Panc1 (cell line): ENCODE measurements at regions not wholly inside any gene's neighbourhood (a gene's known extent, or its start where the extent isn't known, plus 50 kb on each side); places are given as distances from the start of the nearest gene placed in this dataset.

Source experiments
- CTCF ChIP-seq: fragments of 450-650 bp; IDR thresholded peaks from 2 replicates; pipeline ENCODE4 v1.5.1; 2017; ENCODE audit warnings: mild to moderate bottlenecking
- POLR2AphosphoS5 ChIP-seq: IDR thresholded peaks from 2 replicates; pipeline ENCODE4 v1.6.1; 2012; ENCODE audit warnings: mild to moderate bottlenecking, low read depth, low read length, moderate library complexity
- SIN3A ChIP-seq: IDR thresholded peaks from 2 replicates; pipeline ENCODE4 v1.6.1; 2012; ENCODE audit warnings: low read depth, mild to moderate bottlenecking, low read length, moderate library complexity, borderline replicate concordance; ENCODE audit not compliant: insufficient read depth
- TCF7L2 ChIP-seq: IDR thresholded peaks from 2 replicates; pipeline ENCODE4 v1.6.1; 2011; ENCODE audit warnings: mild to moderate bottlenecking, low read depth, low read length, inconsistent platforms
- TF ChIP-seq, protein P1 (sequence below), 2 experiments: IDR thresholded peaks; 2 replicates each; pipeline ENCODE4 v1.6.1; 2011 to 2012; ENCODE audit warnings: low read depth in 2 of 2, control low read depth in 1 of 2, low read length in 1 of 2, mild to moderate bottlenecking in 1 of 2, moderate library complexity in 1 of 2; ENCODE audit not compliant: insufficient read depth in 1 of 2

DNA sequence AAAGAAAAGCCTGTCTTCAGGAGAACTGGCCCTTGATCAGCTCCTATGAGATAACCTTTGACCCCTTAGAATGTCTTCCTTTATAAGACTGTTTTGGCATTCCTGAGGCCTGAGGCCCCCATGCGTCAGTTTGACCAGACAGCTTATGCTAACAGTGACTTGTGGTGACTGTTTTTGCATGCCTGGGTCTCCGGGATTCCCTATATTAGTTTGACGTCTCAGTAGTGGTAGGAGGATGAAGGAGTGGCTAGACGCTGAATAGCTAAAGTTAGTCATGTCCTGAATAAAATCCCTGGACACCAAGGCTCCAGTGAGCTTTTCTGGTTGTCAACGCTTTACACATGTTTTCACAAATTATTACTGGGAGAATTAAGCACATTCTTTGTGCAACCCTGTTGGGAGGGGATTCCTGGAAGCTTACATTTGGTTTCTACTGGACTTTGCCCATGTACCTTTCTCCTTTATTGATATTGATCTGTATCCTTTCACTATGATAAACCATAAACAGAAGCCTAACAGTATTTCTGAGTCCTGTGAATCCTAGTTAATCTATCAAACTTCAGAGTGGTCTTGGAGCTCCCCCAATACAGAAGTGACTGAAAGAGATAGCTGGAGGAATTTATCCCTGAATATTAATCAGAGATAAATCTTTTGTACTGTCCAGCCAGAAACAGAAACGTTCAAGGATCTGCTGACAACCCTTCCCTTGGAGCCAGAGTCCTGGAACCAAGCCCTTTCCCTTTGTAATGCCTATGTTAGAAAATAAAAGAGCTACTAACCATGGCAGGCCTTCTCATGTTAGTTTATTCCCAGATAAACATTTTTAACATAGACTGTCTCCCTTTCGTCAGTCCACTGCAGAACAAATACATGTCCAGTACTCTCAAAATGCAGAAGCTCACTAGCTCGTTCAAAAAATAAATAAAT, 479.2 kb downstream of the RPS29 start:
- TF ChIP-seq CTCF (no peak), POLR2AphosphoS5 (no peak), SIN3A (no peak), TCF7L2 (no peak)
- TF ChIP-seq, protein P1, sequence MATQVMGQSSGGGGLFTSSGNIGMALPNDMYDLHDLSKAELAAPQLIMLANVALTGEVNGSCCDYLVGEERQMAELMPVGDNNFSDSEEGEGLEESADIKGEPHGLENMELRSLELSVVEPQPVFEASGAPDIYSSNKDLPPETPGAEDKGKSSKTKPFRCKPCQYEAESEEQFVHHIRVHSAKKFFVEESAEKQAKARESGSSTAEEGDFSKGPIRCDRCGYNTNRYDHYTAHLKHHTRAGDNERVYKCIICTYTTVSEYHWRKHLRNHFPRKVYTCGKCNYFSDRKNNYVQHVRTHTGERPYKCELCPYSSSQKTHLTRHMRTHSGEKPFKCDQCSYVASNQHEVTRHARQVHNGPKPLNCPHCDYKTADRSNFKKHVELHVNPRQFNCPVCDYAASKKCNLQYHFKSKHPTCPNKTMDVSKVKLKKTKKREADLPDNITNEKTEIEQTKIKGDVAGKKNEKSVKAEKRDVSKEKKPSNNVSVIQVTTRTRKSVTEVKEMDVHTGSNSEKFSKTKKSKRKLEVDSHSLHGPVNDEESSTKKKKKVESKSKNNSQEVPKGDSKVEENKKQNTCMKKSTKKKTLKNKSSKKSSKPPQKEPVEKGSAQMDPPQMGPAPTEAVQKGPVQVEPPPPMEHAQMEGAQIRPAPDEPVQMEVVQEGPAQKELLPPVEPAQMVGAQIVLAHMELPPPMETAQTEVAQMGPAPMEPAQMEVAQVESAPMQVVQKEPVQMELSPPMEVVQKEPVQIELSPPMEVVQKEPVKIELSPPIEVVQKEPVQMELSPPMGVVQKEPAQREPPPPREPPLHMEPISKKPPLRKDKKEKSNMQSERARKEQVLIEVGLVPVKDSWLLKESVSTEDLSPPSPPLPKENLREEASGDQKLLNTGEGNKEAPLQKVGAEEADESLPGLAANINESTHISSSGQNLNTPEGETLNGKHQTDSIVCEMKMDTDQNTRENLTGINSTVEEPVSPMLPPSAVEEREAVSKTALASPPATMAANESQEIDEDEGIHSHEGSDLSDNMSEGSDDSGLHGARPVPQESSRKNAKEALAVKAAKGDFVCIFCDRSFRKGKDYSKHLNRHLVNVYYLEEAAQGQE (IDR thresholded peaks at IDR 0.05; ENCODE audit: insufficient read depth in 1 of 2, low read depth in 2 of 2, low read length in 1 of 2), result no peak
